ENCODE measurements at regions not wholly inside any gene's neighbourhood (a gene's known extent, or its start where the extent isn't known, plus 50 kb on each side); places are given as distances from the start of the nearest gene placed in this dataset.
"Not testable (repeated sequence)": the region's sequence is repeated elsewhere in the genome, so short reads cannot be mapped to it uniquely, and the experiment has no call there.

DNA sequence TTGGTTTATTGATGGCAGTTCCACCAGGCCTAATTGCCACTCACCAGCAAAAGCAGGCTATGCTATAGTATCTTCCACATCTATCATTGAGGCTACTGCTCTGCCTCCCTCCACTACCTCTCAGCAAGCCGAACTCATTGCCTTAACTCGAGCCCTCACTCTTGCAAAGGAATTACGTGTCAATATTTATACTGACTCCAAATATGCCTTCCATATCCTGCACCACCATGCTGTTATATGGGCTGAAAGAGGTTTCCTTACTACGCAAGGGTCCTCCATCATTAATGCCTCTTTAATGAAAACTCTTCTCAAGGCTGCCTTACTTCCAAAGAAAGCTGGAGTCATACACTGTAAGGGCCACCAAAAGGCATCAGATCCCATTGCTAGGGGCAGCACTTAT, 50.0 kb upstream of the RASAL2 start:
- TF ChIP-seq ZNF274 (IDR thresholded peaks at IDR 0.05; ENCODE audit: low read depth, low read length); YY1 (IDR thresholded peaks at IDR 0.05; ENCODE audit: insufficient read depth, insufficient read length): not testable (repeated sequence)
